Renal cortical epithelial cell (primary cell): ENCODE measurements at regions not wholly inside any gene's neighbourhood (a gene's known extent, or its start where the extent isn't known, plus 50 kb on each side); places are given as distances from the start of the nearest gene placed in this dataset.

Experiments
- DNase-seq: peaks from one replicate; pipeline ENCODE4 v3.0.0-alpha.2; 2011; ENCODE audit warnings: low read depth

DNA sequence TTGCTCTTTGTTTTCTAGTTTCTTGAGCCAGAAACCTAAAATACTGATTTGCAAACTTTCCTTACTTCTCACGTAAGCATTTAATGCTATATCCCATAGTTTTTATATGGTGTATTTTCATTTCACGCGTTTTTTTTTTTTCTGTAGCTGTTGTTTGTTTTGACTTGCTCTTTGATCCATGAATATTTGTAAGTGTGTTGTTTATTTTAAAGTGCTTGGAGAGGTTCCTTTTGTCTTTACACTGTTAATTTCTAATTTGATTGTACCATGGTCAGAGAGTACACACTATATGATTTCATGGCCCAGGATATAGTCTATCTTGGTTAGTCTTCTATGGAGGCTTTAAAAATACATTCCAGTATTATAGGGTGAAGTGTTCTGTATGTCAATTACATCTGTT is 84.8 kb upstream of the RNF217 start:
- DNase-seq = no peak

DNA sequence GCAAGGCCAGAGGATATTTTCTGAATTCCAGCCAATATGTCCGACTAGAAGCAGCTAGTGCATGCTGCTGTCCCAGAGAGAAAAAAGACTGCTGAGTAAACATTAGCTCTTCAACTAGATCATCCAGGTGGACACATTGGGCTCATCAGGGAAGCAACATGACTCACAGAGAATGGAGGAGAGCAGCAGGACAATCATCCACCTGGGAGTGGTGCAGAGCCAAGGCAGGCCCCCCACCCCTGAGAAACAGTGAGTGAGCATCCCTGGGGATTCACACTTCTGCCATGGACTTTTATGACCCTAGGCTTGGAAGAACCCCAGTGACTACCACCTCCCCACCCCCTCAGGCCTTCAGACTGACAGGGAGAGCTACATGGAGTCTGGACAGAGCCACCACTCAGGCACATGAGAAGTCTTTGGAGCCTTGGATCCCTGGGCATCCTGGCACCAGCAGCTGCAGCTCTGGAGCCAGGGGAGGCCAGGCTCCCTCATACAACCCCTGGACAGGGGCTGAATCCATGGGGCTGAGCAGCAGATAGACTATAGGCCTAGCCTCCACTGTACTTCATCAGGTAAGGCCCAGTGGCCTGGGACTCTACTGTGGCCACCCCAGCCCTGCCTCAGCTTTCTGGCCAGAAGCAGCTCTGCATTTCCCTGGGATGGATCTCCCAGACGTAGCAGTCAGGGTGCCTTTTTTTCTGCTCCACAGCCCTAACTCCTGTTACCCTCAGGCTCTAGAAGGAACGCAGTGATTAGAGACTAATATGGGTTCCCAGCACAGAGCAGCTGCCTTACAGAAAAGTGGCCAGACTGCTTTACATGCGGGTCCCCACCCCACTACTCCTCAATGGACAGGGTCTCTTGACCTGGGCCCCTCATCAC is 82.9 kb upstream of the RNF217 start:
- DNase-seq = no peak

DNA sequence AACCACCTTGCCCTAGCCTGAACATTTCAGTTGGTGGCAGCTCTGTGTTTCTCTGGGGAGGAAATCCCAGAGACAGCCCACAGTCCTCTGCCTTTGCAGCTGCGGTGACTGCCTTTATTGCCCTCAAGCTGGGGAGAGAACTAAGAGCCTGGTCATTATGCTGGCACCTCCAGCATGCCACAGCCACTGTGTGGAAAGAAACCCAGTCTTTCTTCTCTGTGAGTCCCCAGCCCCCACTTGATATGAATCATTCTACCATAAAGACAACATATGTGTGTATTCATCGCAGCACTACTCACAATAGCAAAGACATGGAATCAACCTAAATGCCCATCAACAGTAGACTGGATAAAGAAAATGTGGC is 82.3 kb upstream of the RNF217 start:
- no peak for DNase-seq

DNA sequence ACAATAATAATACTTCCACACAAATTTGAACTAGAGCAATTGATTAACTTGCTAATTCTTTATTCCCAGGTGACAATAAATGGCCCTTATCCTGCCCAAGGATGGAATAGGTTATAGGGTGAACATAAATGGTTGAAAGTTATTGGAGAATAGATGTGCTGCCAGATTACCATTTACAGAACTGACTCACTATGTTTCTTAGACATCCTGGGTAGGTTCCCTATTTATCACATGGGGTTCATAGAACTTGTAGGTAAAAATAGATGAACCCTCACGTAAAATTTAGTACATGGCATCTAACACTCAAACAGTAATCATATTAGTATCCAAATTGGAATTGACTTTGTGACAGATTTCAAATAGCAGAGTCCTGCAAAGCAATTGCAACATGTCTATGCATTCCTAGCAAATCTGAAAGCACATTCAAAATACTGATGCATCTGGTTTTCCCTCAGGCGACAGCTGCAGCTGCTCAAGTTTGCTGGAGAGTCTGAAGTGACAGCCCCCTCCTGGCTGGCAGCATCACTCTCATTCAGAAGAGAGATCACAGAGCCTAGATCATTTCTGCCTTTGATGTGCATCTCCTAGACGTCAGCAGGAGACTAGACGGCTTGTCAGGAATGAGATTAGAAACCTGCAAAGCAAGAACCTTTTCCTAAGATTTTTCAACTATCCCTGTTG is 80.2 kb upstream of the RNF217 start:
- peak; percentile 52 for DNase-seq

DNA sequence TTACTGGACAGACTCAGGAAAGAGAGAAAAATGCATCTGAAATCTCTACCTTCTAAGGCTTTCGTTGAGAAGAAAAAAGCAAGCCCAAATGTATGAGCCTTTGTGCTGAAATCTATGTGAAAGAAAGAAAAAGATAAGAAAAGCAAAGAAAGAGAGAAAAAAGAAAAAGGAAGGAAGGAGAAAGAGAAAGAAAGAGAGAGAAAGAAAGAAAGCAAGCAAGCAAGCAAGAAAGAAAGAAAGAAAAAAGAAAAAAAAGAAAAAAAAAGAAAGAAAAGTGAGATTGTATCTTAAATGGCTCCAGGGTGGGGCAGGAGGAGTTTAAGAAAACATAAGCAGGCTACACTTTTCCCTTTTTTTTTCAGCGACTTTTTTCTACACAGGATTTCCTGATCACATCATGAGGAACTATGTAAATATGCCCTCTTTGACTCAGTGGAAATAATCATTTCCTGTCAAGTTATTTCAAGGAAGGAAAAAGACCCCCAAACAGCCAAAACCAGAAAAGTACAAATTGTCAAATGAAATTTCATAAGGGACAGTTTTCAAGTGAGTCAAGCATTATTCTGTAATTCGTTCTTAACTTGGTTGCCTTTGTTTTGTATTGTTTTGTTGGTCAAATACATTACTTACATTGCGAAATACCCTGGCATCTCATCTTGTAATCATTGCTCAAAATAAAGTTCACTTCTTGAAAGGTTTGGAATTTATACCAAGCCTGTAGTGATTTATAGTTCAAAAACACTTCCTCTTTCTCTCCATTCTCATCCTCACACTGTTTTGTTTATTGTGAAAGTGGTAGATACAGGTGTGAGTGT is 79.5 kb upstream of the RNF217 start:
- peak; percentile 95 for DNase-seq

DNA sequence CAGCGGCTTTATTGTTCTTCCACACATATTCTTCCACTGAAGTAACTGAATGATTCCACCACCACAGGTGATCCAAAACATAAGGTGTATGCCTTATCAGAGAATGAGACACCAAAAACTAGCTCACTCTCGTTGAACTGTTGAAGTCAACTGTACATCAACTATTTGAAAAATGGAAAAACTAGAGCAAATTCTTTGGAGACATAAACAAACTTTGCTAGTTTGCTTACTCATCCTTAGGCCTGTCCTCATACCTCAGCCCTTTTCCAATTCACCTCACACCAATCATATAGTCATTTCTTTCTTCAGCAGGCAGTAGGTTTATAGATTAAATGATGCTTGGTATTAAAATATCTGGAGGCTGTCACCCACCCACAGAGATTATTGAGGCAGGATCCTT is 77.1 kb upstream of the RNF217 start:
- no peak for DNase-seq

DNA sequence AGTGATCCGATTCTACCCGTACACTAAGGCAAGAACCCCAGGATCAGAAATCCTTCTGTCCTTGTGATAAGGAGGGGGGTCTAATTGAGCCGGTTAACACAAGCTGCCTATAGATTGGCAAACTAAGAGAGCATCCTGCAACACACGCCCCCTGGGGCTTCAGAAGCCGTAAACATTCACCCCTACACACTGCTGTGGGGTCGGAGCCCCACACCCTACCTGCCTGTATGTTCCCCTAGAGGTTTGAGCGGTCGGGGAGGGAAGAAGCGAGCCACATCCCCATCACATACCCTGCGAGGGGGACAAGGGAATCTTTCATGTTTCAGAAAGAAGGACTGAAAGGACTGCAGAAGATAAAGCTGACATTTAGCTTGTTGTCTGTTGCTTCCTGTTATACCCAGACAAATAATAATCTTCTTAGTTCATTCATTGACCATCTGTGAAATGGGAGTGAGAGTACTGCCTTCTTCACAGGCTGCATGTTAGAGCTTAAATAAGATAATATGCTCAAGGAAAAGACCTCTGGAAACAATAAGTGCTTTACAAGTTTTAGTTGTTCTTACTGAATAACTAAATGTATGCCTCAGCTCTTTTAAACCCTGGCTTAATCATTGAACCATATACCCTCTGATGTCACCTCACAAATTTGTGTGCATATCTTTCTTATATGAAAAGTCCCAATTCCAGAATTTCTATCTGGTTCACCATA is 74.2 kb upstream of the RNF217 start:
- peak; percentile 55 for DNase-seq

DNA sequence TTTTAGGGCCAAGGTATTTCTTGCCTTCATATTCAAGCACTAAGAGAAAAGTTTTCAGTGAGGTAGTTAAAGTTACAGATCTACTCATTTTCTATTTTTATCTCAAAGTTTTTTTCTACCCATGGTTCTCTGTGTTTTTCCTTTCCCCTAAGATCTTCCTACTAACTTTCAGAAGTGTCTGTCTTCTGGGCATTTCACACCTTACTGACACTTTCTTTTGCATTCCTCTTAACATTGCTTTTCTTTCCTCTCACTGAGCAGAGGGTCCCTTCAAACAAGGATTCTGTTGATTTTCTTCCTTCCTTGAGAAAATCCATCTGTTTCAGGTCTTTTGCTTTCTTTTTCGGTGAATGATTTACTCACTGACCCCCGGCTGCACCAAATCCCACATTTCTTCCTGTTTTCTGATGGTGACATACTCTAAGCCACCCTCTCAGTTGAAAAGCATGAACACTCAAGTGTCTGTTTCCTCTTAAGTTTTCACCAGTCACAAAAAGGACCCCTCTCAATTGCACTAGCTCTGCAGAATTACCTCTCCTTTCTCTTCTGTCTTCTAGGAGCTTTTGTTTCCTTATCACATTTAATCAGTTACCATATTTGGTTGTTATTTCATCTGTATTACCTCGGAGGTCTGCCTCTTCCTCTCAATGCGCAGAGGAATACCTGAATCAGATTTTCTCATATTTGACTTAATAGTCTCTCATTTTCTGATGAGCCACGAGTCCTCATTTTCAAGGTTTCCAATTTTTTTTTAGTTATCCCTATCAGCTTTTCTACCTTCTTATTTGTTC is 73.5 kb upstream of the RNF217 start:
- DNase-seq = peak; percentile 59

DNA sequence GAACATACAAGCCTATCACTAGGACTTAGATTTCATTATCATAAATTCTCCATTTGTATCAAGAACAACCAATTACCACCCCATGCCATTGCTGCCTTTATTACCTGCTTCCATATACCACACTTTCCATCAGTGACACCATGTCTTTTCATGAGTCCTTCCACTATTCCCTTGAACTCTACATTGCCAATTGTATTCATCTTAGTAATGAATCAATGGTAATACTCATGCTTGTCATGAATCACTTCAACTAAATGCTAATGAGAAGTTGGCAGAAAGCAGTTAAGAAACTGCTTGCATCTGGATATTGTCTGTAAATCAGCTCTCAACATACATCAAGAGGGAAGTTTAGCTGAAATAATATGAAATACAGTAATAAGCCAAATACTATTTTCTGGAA is 61.2 kb upstream of the RNF217 start:
- DNase-seq = peak; percentile 47

DNA sequence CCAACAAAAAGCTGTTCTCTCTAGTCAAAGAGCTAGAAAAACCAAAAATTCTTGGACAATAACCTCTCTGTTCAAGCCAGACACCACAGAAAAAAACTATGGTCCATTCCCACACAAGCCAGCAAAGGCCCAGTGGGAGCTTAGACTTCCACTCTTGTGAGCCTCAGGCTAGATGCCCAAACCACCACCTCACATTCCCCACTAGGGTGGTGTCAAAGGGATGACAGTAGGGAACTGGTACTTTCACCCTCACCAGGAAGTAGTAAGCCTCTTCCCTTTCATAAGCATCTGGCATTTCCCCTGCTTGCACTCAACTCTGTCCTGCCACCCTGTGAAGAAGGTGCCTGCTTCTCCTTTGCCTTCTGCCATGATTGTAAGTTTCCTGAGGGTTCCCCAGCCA is 58.4 kb upstream of the RNF217 start:
- no peak for DNase-seq

DNA sequence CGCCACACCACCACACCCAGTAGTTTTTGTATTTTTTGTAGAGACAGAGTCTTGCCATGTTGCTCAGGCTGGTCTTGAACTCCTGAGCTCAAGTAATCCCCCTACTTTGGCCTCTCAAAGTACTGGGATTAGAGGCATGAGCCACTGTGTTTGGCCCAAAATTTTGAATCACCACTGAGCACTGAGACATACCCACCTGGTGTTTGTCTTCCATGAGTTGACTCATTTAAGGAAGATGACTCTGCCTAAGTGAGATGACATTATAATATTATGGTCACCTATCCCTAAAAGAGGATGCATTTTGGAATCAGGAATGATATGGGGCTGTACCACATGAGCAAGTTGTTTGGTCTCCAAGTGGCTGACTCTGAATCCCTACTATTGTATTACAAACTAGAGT is 54.6 kb upstream of the RNF217 start:
- DNase-seq = no peak
